Neuronal stem cell (in vitro differentiated cells): ENCODE measurements at regions not wholly inside any gene's neighbourhood (a gene's known extent, or its start where the extent isn't known, plus 50 kb on each side); places are given as distances from the start of the nearest gene placed in this dataset.

Experiments
- DNase-seq: peaks from one replicate; pipeline ENCODE4 v3.0.0-alpha.2; 2013; ENCODE audit warnings: low spot score
- H2AFZ ChIP-seq: one replicate; pipeline ENCODE4 v1.6.1; 2013; ENCODE audit warnings: mild to moderate bottlenecking, low read length, inconsistent platforms
- H2AK5ac ChIP-seq: 2 replicates; pipeline ENCODE4 v1.6.1; 2013; ENCODE audit warnings: low read depth, mild to moderate bottlenecking, inconsistent platforms, low read length, moderate library complexity, mixed read lengths
- H2BK120ac ChIP-seq: 2 replicates; pipeline ENCODE4 v1.6.1; 2013; ENCODE audit warnings: low read depth, mild to moderate bottlenecking, inconsistent platforms, low read length, moderate library complexity, mixed read lengths
- H2BK12ac ChIP-seq: one replicate; pipeline ENCODE4 v1.6.1; 2013; ENCODE audit warnings: low read length, inconsistent platforms
- H2BK15ac ChIP-seq: 2 replicates; pipeline ENCODE4 v1.6.1; 2013; ENCODE audit warnings: mild to moderate bottlenecking, low read length, inconsistent platforms, mixed read lengths
- H2BK5ac ChIP-seq: one replicate; pipeline ENCODE4 v1.6.1; 2013; ENCODE audit warnings: inconsistent platforms, mild to moderate bottlenecking, low read length, moderate library complexity
- H3K14ac ChIP-seq: one replicate; pipeline ENCODE4 v1.6.1; 2013; ENCODE audit warnings: low read length, inconsistent platforms
- H3K18ac ChIP-seq: 2 replicates; pipeline ENCODE4 v1.6.1; 2013; ENCODE audit warnings: low read length, inconsistent platforms
- H3K23ac ChIP-seq: 2 replicates; pipeline ENCODE4 v1.6.1; 2013; ENCODE audit warnings: low read depth, mild to moderate bottlenecking, mixed read lengths, low read length, inconsistent platforms; ENCODE audit not compliant: poor library complexity
- H3K27ac ChIP-seq: replicated peaks from 3 replicates; pipeline ENCODE4 v1.5.1; 2013; ENCODE audit warnings: low read length, inconsistent platforms
- H3K27me3 ChIP-seq, 3 experiments: 2 replicates each; pipeline ENCODE4 v1.6.1; 2013; ENCODE audit warnings: low read length in 3 of 3, mild to moderate bottlenecking in 2 of 3, inconsistent platforms in 1 of 3, low read depth in 1 of 3, mixed read lengths in 1 of 3, moderate library complexity in 1 of 3; ENCODE audit not compliant: control insufficient read depth in 3 of 3, insufficient read depth in 3 of 3
- H3K36me3 ChIP-seq, 2 donors: replicated peaks in 1 of 2; 2 replicates each; pipeline ENCODE4 v1.6.1; 2013; ENCODE audit warnings: low read length in 2 of 2; ENCODE audit not compliant: control insufficient read depth in 2 of 2, insufficient read depth in 2 of 2
- H3K4ac ChIP-seq: 2 replicates; pipeline ENCODE4 v1.6.1; 2013; ENCODE audit warnings: inconsistent platforms, mild to moderate bottlenecking, low read length, moderate library complexity
- H3K4me1 ChIP-seq, 2 donors: 1 replicate in 1 of 2; 2 replicates in 1 of 2; pipeline ENCODE4 v1.6.1; 2013; ENCODE audit warnings: low read length in 2 of 2, low read depth in 1 of 2; ENCODE audit not compliant: control insufficient read depth in 2 of 2, insufficient read depth in 1 of 2
- H3K4me2 ChIP-seq: one replicate; pipeline ENCODE4 v1.6.1; 2013; ENCODE audit warnings: mild to moderate bottlenecking, low read length, inconsistent platforms; ENCODE audit not compliant: insufficient read depth, poor library complexity, severe bottlenecking
- H3K4me3 ChIP-seq, 2 donors: 2 replicates each; pipeline ENCODE4 v1.5.1; 2013; ENCODE audit warnings: low read length in 2 of 2, mild to moderate bottlenecking in 2 of 2, inconsistent platforms in 1 of 2, moderate library complexity in 1 of 2
- H3K79me1 ChIP-seq: one replicate; pipeline ENCODE4 v1.6.1; 2013; ENCODE audit warnings: low read depth, mild to moderate bottlenecking, inconsistent platforms, low read length, moderate library complexity
- H3K9ac ChIP-seq: one replicate; pipeline ENCODE4 v1.6.1; 2013; ENCODE audit warnings: mild to moderate bottlenecking, low read depth, low read length, inconsistent platforms; ENCODE audit not compliant: poor library complexity
- H3K9me3 ChIP-seq, 2 donors: replicated peaks in 1 of 2; 2 replicates each; pipeline versions ENCODE3 to v1.6.1; 2013; ENCODE audit warnings: low read length in 2 of 2, mild to moderate bottlenecking in 2 of 2, inconsistent platforms in 1 of 2, low read depth in 1 of 2, mixed read lengths in 1 of 2, moderate library complexity in 1 of 2; ENCODE audit not compliant: control insufficient read depth in 2 of 2, insufficient read depth in 1 of 2
- H4K8ac ChIP-seq: one replicate; pipeline ENCODE4 v1.6.1; 2013; ENCODE audit warnings: low read depth, mild to moderate bottlenecking, inconsistent platforms, low read length, moderate library complexity
- H4K91ac ChIP-seq: one replicate; pipeline ENCODE4 v1.6.1; 2013; ENCODE audit warnings: low read length, low read depth, mild to moderate bottlenecking, inconsistent platforms; ENCODE audit not compliant: poor library complexity
- WGBS, 2 donors: extraction: QIAGEN DNeasy Blood & Tissue Kit; methylation state at CpG; one replicate each; pipeline ENCODE4 v1.1.7; 2013; ENCODE audit warnings: missing lambda C conversion rate in 2 of 2, mixed read lengths in 1 of 2; ENCODE audit not compliant: insufficient read length in 2 of 2, insufficient replicate concordance in 1 of 2; ENCODE audit errors: extremely low coverage in 2 of 2; 5-methylcytosine and 5-hydroxymethylcytosine counted together

DNA sequence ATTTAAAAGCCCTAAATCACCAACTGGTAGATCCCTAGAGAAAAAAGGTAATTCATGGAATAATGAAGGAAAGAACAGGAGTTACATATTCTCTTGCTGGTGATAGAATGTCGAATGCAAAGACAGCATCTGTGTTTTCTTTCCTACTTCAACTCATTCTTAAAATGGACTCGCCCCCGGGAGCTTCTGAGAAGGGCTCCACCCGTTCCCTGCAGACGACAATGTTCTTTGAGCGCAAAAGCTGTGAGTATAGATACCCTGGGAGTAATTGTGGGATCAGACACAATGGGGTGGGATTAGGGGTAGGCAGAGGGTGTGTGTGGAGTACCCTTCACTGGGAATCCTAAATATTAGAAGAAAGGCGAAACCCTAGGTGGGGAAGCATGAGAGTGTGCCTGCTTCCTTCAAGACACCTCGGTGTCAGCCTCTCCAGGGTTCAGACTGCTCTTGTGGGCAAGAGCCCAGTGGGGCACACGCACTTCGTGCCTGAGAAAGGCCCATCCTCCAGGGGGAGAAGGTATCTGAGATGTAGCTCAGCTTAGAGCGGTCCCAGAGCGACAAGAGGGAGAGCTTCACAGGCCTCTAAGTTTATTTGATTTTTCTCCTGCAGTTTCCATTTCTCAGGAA, 123.3 kb upstream of the DPYD start:
- H2BK15ac ChIP-seq = no peak overlapping the region
- WGBS, 2 donors = no CpG with 5 or more reads among the region's 12 CpGs
- no peaks in the 10 kb centered on the region for H3K79me1 ChIP-seq
- H2BK5ac ChIP-seq = no peak overlapping the region
- H3K4me1 ChIP-seq = peaks cover 6 to 7% of the 10 kb centered on the region in 2 donors
- no peak overlapping the region for H3K14ac ChIP-seq
- H4K8ac ChIP-seq = no peak overlapping the region
- no peak overlapping the region for H4K91ac ChIP-seq
- no peak overlapping the region for H2AK5ac ChIP-seq
- no peak for DNase-seq
- no peak overlapping the region for H3K27ac ChIP-seq
- H2BK120ac ChIP-seq = no peak overlapping the region
- no peak overlapping the region for H3K18ac ChIP-seq
- no peak overlapping the region for H3K4me3 ChIP-seq
- H3K23ac ChIP-seq = no peak overlapping the region
- no peak overlapping the region for H2BK12ac ChIP-seq
- H3K9me3 ChIP-seq = no peaks in the 10 kb centered on the region
- H2AFZ ChIP-seq = peak overlapping the region; percentile 93
- H3K27me3 ChIP-seq = peaks cover 5 to 33% (median 30%) of the 10 kb centered on the region in 3 experiments
- no peak overlapping the region for H3K4me2 ChIP-seq
- no peak overlapping the region for H3K9ac ChIP-seq
- no peak overlapping the region for H3K4ac ChIP-seq
- no peaks in the 10 kb centered on the region for H3K36me3 ChIP-seq

DNA sequence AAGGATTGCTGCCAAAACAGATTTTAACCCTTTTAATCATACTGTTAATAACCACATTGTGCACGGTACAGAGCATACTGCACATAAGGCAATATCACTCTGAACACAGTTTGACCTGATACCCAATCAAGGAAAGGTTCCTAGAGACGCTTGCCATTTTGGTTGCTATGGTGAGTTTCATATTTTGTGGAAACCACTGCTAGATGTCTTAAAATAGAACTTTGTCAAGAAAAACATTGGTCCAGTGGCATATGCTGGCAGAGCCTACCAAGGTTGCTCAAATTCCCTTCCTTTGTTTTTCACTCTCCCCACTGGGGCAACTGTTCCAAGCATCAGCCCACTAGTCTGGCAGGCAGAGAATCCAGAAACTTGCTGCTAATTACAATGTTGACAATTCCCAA, 114.8 kb upstream of the DPYD start:
- no peak overlapping the region for H4K91ac ChIP-seq
- H4K8ac ChIP-seq = no peak overlapping the region
- H3K14ac ChIP-seq = no peak overlapping the region
- WGBS, 2 donors = no CpG with 5 or more reads among the region's 2 CpGs
- H3K9me3 ChIP-seq = no peaks in the 10 kb centered on the region
- no peak overlapping the region for H2BK5ac ChIP-seq
- no peak overlapping the region for H2BK12ac ChIP-seq
- H3K27me3 ChIP-seq = no peaks in the 10 kb centered on the region
- H2BK15ac ChIP-seq = no peak overlapping the region
- H3K27ac ChIP-seq = no peak overlapping the region
- H3K4me2 ChIP-seq = no peak overlapping the region
- no peak overlapping the region for H2AK5ac ChIP-seq
- H3K18ac ChIP-seq = no peak overlapping the region
- no peak overlapping the region for H3K4ac ChIP-seq
- H3K23ac ChIP-seq = no peak overlapping the region
- H3K4me1 ChIP-seq = no peaks in the 10 kb centered on the region
- no peak overlapping the region for H2BK120ac ChIP-seq
- H3K9ac ChIP-seq = no peak overlapping the region
- H2AFZ ChIP-seq = no peak overlapping the region
- no peaks in the 10 kb centered on the region for H3K36me3 ChIP-seq
- DNase-seq = no peak
- H3K4me3 ChIP-seq = no peak overlapping the region
- no peaks in the 10 kb centered on the region for H3K79me1 ChIP-seq

DNA sequence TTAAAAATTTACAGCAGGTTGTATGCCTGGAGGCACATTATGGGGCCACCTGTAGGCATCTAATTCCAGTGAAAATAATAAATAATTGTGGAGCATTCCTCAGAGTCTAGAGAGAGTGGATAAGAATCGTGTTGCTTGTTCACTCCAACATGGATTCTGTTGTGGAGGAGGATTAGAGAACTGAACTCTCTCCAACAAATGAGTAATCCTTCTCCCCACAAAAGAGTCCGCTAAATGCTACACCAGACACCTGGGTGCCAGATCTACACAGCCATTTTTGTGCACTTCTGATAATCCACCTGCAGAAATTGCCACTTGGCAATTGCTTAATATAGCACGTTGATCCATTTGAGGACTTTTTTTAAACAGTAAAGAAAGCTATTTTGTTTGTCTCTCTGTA, 113.7 kb upstream of the DPYD start:
- Histone ChIP-seq H3K9ac (no peak overlapping the region), H2BK5ac (no peak overlapping the region), H3K14ac (no peak overlapping the region), H4K8ac (no peak overlapping the region), H4K91ac (no peak overlapping the region), H2BK120ac (no peak overlapping the region), H3K4ac (no peak overlapping the region), H2BK15ac (no peak overlapping the region), H2AK5ac (no peak overlapping the region), H3K27me3 (no peaks in the 10 kb centered on the region), H2AFZ (no peak overlapping the region), H3K4me3 (no peak overlapping the region), H3K18ac (no peak overlapping the region), H2BK12ac (no peak overlapping the region), H3K4me2 (no peak overlapping the region), H3K36me3 (no peaks in the 10 kb centered on the region), H3K27ac (no peak overlapping the region), H3K23ac (no peak overlapping the region), H3K79me1 (no peaks in the 10 kb centered on the region), H3K9me3 (no peaks in the 10 kb centered on the region), H3K4me1 (no peaks in the 10 kb centered on the region)
- no CpG with 5 or more reads among the region's 3 CpGs for WGBS, 2 donors
- DNase-seq = no peak

DNA sequence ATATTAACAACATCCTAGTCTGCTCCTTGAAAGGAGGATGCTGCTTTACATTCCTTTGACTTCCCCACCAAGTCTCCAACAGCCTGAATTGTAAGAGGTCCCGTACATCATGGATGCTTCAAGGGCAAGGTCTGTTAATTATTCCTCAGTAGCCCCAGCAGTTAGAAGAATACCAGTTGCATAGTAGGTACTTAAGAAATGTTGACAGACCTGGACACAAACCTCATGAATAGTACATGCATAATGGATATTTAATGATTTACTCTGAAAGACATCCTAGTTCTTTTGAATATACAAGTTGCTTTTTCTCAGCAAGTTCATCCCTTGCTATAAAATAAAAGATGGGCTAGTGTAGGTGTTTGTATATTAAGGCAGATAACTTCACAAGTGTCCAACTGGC, 112.1 kb upstream of the DPYD start:
- Histone ChIP-seq H2AFZ (no peak overlapping the region), H3K9me3 (no peaks in the 10 kb centered on the region), H2BK5ac (no peak overlapping the region), H4K8ac (no peak overlapping the region), H3K4me1 (no peaks in the 10 kb centered on the region), H3K14ac (no peak overlapping the region), H3K4me2 (no peak overlapping the region), H3K23ac (no peak overlapping the region), H2BK15ac (no peak overlapping the region), H2BK12ac (no peak overlapping the region), H3K9ac (no peak overlapping the region), H3K27me3 (no peaks in the 10 kb centered on the region), H2AK5ac (no peak overlapping the region), H3K4me3 (no peak overlapping the region), H2BK120ac (no peak overlapping the region), H3K36me3 (no peaks in the 10 kb centered on the region), H3K27ac (no peak overlapping the region), H3K79me1 (no peaks in the 10 kb centered on the region), H3K18ac (no peak overlapping the region), H3K4ac (no peak overlapping the region), H4K91ac (no peak overlapping the region)
- DNase-seq = no peak
- WGBS, 2 donors = no CpG with 5 or more reads among the region's 1 CpG
